B cell (primary cell): ENCODE measurements at regions not wholly inside any gene's neighbourhood (a gene's known extent, or its start where the extent isn't known, plus 50 kb on each side); places are given as distances from the start of the nearest gene placed in this dataset.

Source experiments
- ATAC-seq: fragments of 200-7000 bp; cut with Tn5 transposase; one replicate; pipeline ENCODE4 v1.10.0; 2021; ENCODE audit warnings: low read depth, mild to moderate bottlenecking, moderate number of reproducible peaks, moderate library complexity
- CTCF ChIA-PET: fragments of 350-600 bp; sonication (Branson Sonifier 250); formaldehyde crosslinking; loops from one replicate; lab custom pipeline; 2021; ENCODE audit warnings: antibody characterized with exemption, inconsistent platforms; lab: Charles Lee
- POLR2A ChIA-PET: fragments of 350-600 bp; sonication (Branson Sonifier 250); formaldehyde crosslinking; loops from one replicate; lab custom pipeline; 2021; ENCODE audit warnings: antibody characterized with exemption; lab: Charles Lee
- DNase-seq: peaks from one replicate; pipeline ENCODE4 v3.0.0; 2013
- H2AFZ ChIP-seq: 2 replicates; pipeline ENCODE4 v1.6.1; 2012; ENCODE audit warnings: mild to moderate bottlenecking, low read depth, low read length; ENCODE audit not compliant: insufficient read depth, poor library complexity, severe bottlenecking
- H3K27ac ChIP-seq, 2 donors: 1 replicate in 1 of 2; 2 replicates in 1 of 2; pipeline ENCODE4 v1.5.1; 2012 to 2013; ENCODE audit warnings: low read length in 2 of 2, mild to moderate bottlenecking in 2 of 2, moderate library complexity in 1 of 2
- H3K27me3 ChIP-seq, 4 experiments: fragments of 200-600 bp in 1 of 4; sonication (generic) in 1 of 4; replicated peaks in 1 of 4; 1 replicate in 2 of 4; 2 replicates in 2 of 4; pipeline versions ENCODE4 v1.6.1 to v1.7.0; 2013 to 2016; ENCODE audit warnings: low read length in 3 of 4, mild to moderate bottlenecking in 2 of 4, mixed read lengths in 1 of 4, moderate library complexity in 1 of 4; ENCODE audit not compliant: insufficient read depth in 4 of 4, control insufficient read depth in 3 of 4; ENCODE audit errors: control extremely low read depth in 1 of 4
- H3K36me3 ChIP-seq, 2 experiments: replicated peaks in 1 of 2; 1 replicate in 1 of 2; 2 replicates in 1 of 2; pipeline versions ENCODE4 v1.6.1 to v1.7.1; 2013; ENCODE audit warnings: low read length in 1 of 2; ENCODE audit not compliant: insufficient read depth in 2 of 2, control insufficient read depth in 1 of 2; ENCODE audit errors: control extremely low read depth in 1 of 2, extremely low read depth in 1 of 2
- H3K4me1 ChIP-seq, 2 donors: fragments of 200-600 bp in 1 of 2; sonication (generic) in 1 of 2; 1 replicate in 1 of 2; 2 replicates in 1 of 2; pipeline versions ENCODE4 v1.5.1 to v1.6.1; 2013 to 2017; ENCODE audit warnings: low read length in 2 of 2; ENCODE audit not compliant: control insufficient read depth in 2 of 2, insufficient read depth in 2 of 2
- H3K4me2 ChIP-seq: replicated peaks from 2 replicates; pipeline ENCODE3; 2012; ENCODE audit warnings: mild to moderate bottlenecking, low read depth, low read length; ENCODE audit not compliant: poor library complexity, severe bottlenecking
- H3K4me3 ChIP-seq, 5 experiments: fragments of 200-600 bp in 1 of 5; sonication (generic) in 1 of 5; 1 replicate in 3 of 5; 2 replicates in 2 of 5; pipeline versions ENCODE4 v1.5.1 to v1.7.0; 2011 to 2016; ENCODE audit warnings: low read length in 4 of 5, mild to moderate bottlenecking in 4 of 5, low read depth in 2 of 5, control low read depth in 1 of 5, moderate library complexity in 1 of 5; ENCODE audit not compliant: insufficient read depth in 1 of 5; ENCODE audit errors: control extremely low read depth in 1 of 5, extremely low read depth in 1 of 5
- H3K79me2 ChIP-seq: fragments of 200-600 bp; sonication (generic); one replicate; pipeline ENCODE4 v1.6.0; 2016; ENCODE audit warnings: low read length; ENCODE audit not compliant: control insufficient read depth, insufficient read depth
- H3K9ac ChIP-seq: fragments of 200-600 bp; sonication (generic); 2 replicates; pipeline ENCODE4 v1.6.1; 2017; ENCODE audit warnings: mild to moderate bottlenecking, low read length, moderate library complexity
- H3K9me3 ChIP-seq, 3 donors: one replicate each; pipeline versions ENCODE4 v1.6.1 to v1.7.1; 2013; ENCODE audit warnings: low read length in 2 of 3; ENCODE audit not compliant: control insufficient read depth in 2 of 3, insufficient read depth in 1 of 3; ENCODE audit errors: control extremely low read depth in 1 of 3
- H4K20me1 ChIP-seq: 2 replicates; pipeline ENCODE4 v1.6.0; 2012; ENCODE audit warnings: mild to moderate bottlenecking, low read length; ENCODE audit not compliant: insufficient read depth, control insufficient read depth, poor library complexity, severe bottlenecking
- H3K27ac Mint-ChIP-seq: one replicate; pipeline ENCODE4 v1.8.0; 2021; ENCODE audit warnings: mixed read lengths
- H3K27me3 Mint-ChIP-seq: one replicate; pipeline ENCODE4 v1.8.0; 2021; ENCODE audit warnings: mixed read lengths
- H3K4me1 Mint-ChIP-seq: one replicate; pipeline ENCODE4 v1.8.0; 2021; ENCODE audit warnings: mixed read lengths
- H3K4me3 Mint-ChIP-seq: one replicate; pipeline ENCODE4 v1.8.0; 2021; ENCODE audit warnings: mixed read lengths
- H3K9me3 Mint-ChIP-seq: one replicate; pipeline ENCODE4 v1.8.0; 2022; ENCODE audit warnings: mixed read lengths; ENCODE audit not compliant: insufficient read depth
- CTCF ChIP-seq: fragments of 200-600 bp; IDR thresholded peaks from one replicate; pipeline ENCODE4 v1.8.0; 2022; ENCODE audit warnings: antibody characterized with exemption, mild to moderate bottlenecking
- EZH2 ChIP-seq: IDR thresholded peaks from 2 replicates; pipeline ENCODE4 v1.6.1; 2012; ENCODE audit warnings: borderline replicate concordance, low read depth, mild to moderate bottlenecking, moderate library complexity, low read length; ENCODE audit not compliant: insufficient read depth, poor library complexity, severe bottlenecking
- WGBS: methylation state at CpG from one replicate; pipeline ENCODE4 v1.1.5; 2013; ENCODE audit warnings: missing lambda C conversion rate; ENCODE audit not compliant: insufficient coverage; 5-methylcytosine and 5-hydroxymethylcytosine counted together
- intact Hi-C: fragments of 100-400 bp; cut with micrococcal nuclease; formaldehyde crosslinking; loops from one replicate; pipeline ENCODE4 v1.10.0; 2022

- Mint-ChIP-seq H3K4me1 (no peaks in the 10 kb centered on the region), H3K27me3 (no peaks in the 10 kb centered on the region), H3K4me3 (no peak overlapping the region), H3K27ac (no peak overlapping the region), H3K9me3 (peaks cover 7% of the 10 kb centered on the region)
- Histone ChIP-seq H4K20me1 (no peaks in the 10 kb centered on the region), H3K27me3 (no peaks in the 10 kb centered on the region), H3K9ac (no peak overlapping the region), H2AFZ (no peak overlapping the region), H3K27ac (no peak overlapping the region), H3K4me3 (no peak overlapping the region), H3K4me2 (no peak overlapping the region), H3K9me3 (no peaks in the 10 kb centered on the region), H3K79me2 (no peaks in the 10 kb centered on the region), H3K4me1 (no peaks in the 10 kb centered on the region), H3K36me3 (no peaks in the 10 kb centered on the region)
- DNase-seq (no peak), ATAC-seq (no peak)
- intact Hi-C loops = no loop called here
- TF ChIP-seq EZH2 = no peak
- TF ChIP-seq CTCF = no peak
- WGBS = 90% methylated on average over 2 of the region's 3 CpGs
- ChIA-PET CTCF (no interaction called here), POLR2A (no interaction called here)
These were observed 1038.0 kb downstream of the SOCS6 start for GRCh38 chr18:71326826-71327225.

- H3K9me3 Mint-ChIP-seq = peaks cover 7% of the 10 kb centered on the region
- H3K4me3 Mint-ChIP-seq = no peak overlapping the region
- no peak overlapping the region for H3K27ac Mint-ChIP-seq
- H3K36me3 ChIP-seq = no peaks in the 10 kb centered on the region
- POLR2A ChIA-PET = no interaction called here
- no peaks in the 10 kb centered on the region for H3K4me1 Mint-ChIP-seq
- H3K79me2 ChIP-seq = no peaks in the 10 kb centered on the region
- CTCF ChIA-PET = no interaction called here
- intact Hi-C loops = no loop called here
- H3K9ac ChIP-seq = no peak overlapping the region
- no peaks in the 10 kb centered on the region for H3K27me3 Mint-ChIP-seq
- H2AFZ ChIP-seq = no peak overlapping the region
- no peaks in the 10 kb centered on the region for H3K27me3 ChIP-seq
- ATAC-seq (no peak), DNase-seq (no peak)
- H3K9me3 ChIP-seq = no peaks in the 10 kb centered on the region
- 55% methylated on average over 1 of the region's 1 CpG for WGBS
- no peak overlapping the region for H3K4me2 ChIP-seq
- TF ChIP-seq EZH2 (no peak), CTCF (no peak)
- no peak overlapping the region for H3K4me3 ChIP-seq
- no peaks in the 10 kb centered on the region for H3K4me1 ChIP-seq
- no peaks in the 10 kb centered on the region for H4K20me1 ChIP-seq
- H3K27ac ChIP-seq = no peak overlapping the region
These were observed 1035.5 kb downstream of the SOCS6 start for GRCh38 chr18:71324356-71324755.
